HL-60 (cell line): ENCODE measurements at regions not wholly inside any gene's neighbourhood (a gene's known extent, or its start where the extent isn't known, plus 50 kb on each side); places are given as distances from the start of the nearest gene placed in this dataset.

Experiments used
- DNase-seq, 2 experiments: peaks; one replicate each; pipeline ENCODE4 v3.0.0-alpha.2; 2010 to 2020; ENCODE audit warnings: low read depth in 1 of 2, low spot score in 1 of 2
- H3K27ac ChIP-seq: fragments of 250-450 bp; sonication (Bioruptor Pico); replicated peaks from 2 replicates; pipeline ENCODE4 v1.5.1; 2020; ENCODE audit warnings: mild to moderate bottlenecking, moderate library complexity
- H3K27me3 ChIP-seq: fragments of 250-450 bp; sonication (Bioruptor Pico); 2 replicates; pipeline ENCODE4 v1.5.1; 2021; ENCODE audit warnings: mild to moderate bottlenecking, moderate library complexity; ENCODE audit not compliant: insufficient read depth, poor library complexity, severe bottlenecking
- H3K4me3 ChIP-seq: replicated peaks from 2 replicates; pipeline ENCODE4 v1.5.1; 2011; ENCODE audit warnings: mild to moderate bottlenecking, control low read depth, low read length; ENCODE audit not compliant: insufficient read depth
- CTCF ChIP-seq: IDR thresholded peaks from one replicate; pipeline ENCODE4 v1.5.1; 2011; ENCODE audit warnings: low read length, control low read depth, inconsistent platforms; ENCODE audit not compliant: insufficient read depth
- GABPA ChIP-seq: IDR thresholded peaks from 2 replicates; pipeline ENCODE4 v1.6.1; 2012; ENCODE audit warnings: low read depth
- POLR2AphosphoS5 ChIP-seq: IDR thresholded peaks from 2 replicates; pipeline ENCODE4 v1.6.1; 2012; ENCODE audit warnings: low read depth
- REST ChIP-seq: IDR thresholded peaks from 2 replicates; pipeline ENCODE4 v1.6.1; 2012; ENCODE audit warnings: low read depth; ENCODE audit not compliant: insufficient replicate concordance
- SPI1 ChIP-seq: IDR thresholded peaks from 2 replicates; pipeline ENCODE4 v1.6.1; 2012; ENCODE audit warnings: low read depth, mild to moderate bottlenecking, borderline replicate concordance

GRCh38 chr6:44530910-44531234 is 143.4 kb downstream of the CDC5L start:
- Histone ChIP-seq H3K27me3 (no peaks in the 10 kb centered on the region), H3K27ac (no peak overlapping the region), H3K4me3 (no peak overlapping the region)
- DNase-seq = no peak
- TF ChIP-seq SPI1 (no peak), REST (no peak), CTCF (no peak), POLR2AphosphoS5 (no peak), GABPA (no peak)

- no peak for DNase-seq
Observed at GRCh38 chr6:44531442-44532015, 144.0 kb downstream of the CDC5L start.

GRCh38 chr6:44533421-44533820 is 145.9 kb downstream of the CDC5L start:
- H3K4me3 ChIP-seq = no peak overlapping the region
- H3K27me3 ChIP-seq = no peaks in the 10 kb centered on the region
- DNase-seq = no peak

More at GRCh38 chr6:44531442-44532015, 144.0 kb downstream of the CDC5L start:
- Histone ChIP-seq H3K27ac (no peak overlapping the region), H3K4me3 (no peak overlapping the region), H3K27me3 (no peaks in the 10 kb centered on the region)
- no peak for TF ChIP-seq SPI1
- no peak for TF ChIP-seq GABPA
- no peak for TF ChIP-seq POLR2AphosphoS5
- TF ChIP-seq CTCF = no peak
- TF ChIP-seq REST = no peak

More at GRCh38 chr6:44533421-44533820, 145.9 kb downstream of the CDC5L start:
- TF ChIP-seq REST (no peak), GABPA (no peak), CTCF (no peak), POLR2AphosphoS5 (no peak), SPI1 (no peak)
- no peak overlapping the region for H3K27ac ChIP-seq
